ENCODE measurements at regions not wholly inside any gene's neighbourhood (a gene's known extent, or its start where the extent isn't known, plus 50 kb on each side); places are given as distances from the start of the nearest gene placed in this dataset.

DNA sequence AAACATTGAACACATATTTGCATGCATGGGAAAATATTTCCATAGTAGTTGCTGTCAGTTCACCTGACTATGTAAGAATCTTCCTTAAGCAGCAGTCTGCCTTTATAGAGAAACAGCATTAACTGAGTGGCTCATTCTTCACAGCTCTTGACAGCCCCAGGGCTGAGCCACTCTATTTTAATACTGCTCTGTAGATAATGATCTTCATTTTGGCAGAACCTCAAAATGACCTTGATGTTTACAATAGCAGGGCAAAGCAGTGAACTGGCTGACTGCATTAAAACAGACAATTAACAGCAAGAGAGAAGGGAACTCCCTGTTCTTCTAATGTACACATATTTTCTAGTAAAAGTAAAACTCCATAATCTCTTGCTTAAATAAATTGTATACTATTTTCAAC, 580.6 kb upstream of the SOX11 start:
- no peak for DNase-seq

DNA sequence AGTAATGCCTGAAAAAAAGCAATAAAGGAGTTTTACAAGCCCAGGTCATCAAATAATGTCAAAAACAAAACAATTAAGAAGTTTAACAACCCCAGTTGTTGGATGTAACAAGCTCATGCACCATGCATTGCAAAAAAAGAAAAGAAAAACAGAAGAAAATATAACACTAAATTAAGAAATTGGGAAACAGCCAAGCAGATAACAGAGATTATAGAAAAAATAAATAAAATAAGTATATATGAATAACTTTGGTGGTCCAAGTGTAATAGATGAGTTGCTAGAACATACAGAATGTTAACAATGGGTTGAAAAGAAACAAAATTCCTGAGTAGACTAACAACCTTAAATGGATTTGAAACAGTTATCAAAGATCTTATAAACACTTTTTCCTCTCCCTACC, 573.1 kb upstream of the SOX11 start:
- DNase-seq = no peak

DNA sequence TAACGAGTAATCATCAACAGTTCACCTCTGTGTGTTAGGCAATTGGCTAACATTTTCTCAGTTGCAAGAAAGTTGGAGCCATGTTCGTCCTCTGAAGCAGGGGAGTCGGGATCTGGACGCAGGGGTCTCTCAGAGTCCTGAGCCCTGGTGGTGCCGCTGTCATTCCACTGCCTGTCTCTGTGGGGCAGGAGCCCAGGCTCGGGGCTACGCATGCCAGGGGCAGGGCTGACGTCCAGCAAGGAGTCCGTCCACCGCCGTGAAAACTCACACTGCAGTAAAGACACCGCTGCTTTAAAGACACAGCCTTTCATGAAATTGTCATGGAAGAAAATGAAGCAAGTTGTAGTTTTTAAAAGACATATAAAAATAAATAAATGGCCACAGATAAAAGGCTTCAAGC, 571.1 kb upstream of the SOX11 start:
- no peak for DNase-seq

DNA sequence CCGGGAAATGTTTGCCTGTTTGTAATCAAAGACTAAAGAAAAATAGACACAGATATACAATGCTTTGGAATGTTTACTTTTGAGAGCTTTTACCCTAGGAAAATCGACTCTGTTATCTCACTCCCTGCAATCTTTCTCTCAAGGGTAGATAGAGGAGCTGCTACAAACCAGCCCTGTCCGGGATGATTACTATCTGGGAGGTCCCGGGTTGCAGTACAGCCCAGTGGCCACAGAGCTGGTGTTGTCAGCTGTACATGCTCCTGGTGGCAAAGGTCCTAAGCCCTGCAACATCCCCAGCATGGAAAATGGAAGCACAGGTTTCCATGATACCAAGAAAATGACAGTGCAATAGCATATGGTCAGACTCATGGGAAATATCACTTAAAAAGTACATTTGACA, 570.5 kb upstream of the SOX11 start:
- DNase-seq = no peak

DNA sequence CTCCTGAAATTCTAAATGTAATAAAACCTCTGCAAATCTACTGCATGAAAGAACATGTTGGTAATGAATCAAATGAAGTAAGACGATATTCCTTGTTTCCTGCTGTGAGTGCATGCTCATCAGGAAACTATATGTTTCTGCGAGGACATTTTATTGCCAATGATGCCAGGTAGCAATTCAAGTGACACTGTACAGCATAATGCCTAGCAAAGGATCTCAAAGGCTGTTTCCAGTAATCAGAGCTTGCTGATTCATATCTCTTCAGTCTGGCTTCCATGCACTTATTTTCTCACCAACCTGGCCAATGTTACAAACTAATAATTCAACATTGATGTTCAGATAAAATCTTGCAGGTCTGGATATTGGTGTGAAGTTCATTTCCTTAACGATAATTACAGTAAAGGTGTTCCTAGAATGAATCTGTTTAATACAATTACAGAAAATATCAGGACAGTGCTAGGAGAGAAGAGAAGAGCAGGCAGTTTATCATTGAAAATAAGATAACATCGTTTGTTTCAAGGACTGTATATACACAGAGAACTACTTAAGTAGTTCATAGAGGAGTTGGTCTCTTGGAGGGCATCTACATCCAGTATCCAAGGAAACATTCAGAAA, 568.5 kb upstream of the SOX11 start:
- DNase-seq = no peak

DNA sequence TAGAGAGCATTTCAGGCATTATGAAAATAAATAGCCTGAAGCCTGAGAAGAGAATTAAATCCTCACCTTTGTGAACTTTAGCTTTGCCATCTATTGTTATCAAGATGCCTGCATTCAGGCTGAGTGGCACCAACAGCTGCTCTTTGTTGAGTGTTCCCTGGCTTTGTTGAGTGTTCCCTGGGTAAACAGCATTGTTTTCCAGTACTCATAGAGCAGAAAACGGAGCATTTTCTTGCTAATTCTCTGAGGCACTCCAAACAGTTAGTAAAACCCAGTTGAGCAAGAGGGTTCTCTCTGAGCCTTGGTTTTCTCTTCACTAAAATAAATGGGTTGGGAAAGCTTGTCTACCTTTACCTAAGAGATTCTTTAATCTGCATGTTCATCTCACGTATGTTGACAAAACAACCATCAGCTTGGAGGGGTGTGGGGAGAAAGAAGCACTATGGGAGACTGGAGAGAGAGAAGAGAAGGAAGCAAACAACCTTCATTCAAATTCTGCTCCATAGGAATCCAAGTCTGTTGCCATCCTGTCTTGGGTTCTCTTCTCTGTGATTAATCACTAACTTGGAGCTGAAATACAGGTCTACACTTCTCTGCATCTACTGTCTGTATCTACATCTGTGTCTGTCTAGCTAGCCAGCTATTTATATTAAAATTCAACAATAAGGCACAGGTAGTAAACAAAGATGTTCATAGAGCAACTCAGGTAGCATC, 567.0 kb upstream of the SOX11 start:
- DNase-seq = no peak

DNA sequence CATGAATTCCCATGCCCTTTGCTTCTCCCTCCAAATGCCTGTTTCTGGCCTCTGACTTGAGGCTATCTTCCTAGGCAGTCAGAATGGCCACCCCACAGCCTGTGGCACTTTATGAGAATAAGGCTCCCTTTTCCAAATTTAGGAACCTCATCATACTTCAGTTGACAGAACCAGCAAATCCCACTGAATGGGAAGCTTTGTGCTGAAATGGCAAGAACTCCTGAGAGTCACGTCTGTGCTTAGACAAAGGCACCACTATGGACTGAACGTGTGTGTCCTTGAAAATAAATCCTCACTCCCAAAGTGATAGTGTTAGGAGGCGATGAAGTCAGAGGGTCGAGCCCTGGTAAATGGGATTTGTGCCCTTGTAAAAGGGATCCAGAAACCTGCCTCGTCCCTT, 559.9 kb upstream of the SOX11 start:
- DNase-seq = no peak

DNA sequence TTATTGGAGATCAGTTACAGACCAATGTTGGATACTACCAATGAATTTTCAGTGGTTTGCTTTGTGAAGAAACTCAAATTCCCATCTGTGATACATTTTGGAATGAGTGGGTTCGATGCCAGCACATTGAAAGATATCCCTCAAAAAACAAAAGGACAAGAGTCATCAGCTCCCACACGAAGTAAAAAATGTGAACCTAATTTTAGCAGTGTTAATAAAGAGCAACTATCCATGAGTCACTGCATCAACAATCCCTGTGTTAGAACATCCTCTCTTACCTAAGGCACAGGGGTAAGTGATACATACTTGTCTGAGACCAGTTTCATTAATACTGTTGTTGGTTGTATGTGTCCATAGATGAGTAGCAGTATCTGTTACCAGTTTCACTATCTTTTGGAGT, 551.8 kb upstream of the SOX11 start:
- DNase-seq = no peak

DNA sequence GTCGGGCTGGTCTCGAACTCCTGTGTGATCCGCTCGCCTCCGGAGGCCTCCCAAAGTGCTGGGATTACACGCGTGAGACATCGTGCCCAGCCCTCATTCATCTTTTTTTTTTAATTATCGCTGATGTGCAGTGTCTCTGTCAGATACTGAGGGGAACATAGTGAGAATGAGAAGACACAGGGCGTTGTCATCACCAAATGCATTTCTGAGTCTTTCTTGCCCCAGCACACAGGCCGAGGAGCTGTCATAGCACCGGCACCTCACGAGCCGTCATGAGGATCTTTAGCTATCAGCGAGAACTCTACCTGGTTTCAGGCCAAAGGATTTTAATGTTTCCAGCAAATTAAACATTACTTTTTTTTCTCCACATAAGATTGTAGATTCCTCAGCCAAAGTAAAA, 548.0 kb upstream of the SOX11 start:
- DNase-seq = no peak

DNA sequence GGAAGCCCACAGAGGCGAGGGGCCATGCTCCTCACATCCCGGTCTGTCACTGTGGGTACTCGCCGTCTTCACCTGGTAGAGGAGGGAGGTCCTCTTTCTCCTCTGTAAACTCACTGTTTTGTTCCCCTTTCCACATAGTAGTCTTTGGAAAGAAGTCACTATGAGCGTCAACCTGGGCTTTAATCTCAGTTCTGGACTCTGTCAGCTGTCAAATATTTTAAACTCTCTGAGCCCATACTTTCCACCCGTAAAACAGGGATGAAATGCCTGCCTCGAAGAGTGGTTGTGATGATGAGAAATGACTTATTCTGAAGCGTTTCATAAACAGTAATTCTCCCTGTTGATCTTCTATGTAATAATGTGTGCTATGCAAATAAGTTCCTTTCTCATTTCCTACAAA, 547.1 kb upstream of the SOX11 start:
- no peak for DNase-seq

DNA sequence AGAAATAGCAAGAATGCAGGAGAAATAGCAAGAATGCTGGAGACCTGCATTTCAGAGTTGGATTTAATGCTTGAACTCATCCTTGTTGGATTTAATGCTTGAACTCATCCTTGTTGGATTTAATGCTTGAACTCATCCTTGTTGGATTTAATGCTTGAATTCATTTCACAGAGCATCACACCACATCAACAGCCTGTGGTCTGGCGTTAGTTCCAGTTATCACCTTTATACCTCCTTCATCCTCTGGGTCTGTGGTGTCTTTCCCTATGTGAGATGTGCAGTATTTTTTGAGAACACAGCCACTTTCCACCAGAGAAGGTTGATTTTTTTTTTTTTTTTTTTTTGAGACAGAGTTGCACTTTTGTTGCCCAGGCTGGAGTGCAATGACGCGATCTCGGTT, 546.4 kb upstream of the SOX11 start:
- no peak for DNase-seq

DNA sequence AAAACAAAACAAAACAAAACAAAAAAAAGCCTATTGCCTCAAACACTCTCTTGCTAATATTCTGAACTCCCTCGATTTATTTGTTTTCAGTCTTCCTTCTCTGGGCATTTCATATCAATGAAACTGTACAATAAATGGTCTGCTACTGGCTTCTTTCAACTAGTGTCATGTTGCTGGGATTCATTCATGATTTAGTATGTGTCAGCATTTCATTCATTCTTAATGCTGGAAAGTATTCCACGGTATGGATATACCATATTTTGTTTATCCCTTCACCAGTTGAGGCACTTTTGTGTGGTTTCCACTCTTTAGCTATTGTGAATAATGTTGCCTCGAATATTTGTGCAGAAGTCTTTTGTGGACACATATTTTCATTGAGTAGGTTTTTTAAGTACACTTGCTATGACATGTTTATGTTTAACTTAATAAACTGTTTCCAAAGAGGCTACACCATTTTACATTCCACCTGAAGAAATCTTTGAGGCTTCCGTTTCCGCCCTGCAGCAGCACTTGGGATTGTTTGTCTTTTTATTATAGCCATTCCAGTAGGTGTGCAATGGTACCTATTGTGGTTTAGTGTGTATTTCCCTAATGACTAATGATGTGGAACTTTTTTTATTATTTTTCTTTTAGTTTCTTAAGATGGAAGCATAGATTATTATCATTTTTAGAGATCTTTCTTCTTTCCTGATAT, 543.6 kb upstream of the SOX11 start:
- no peak for DNase-seq

DNA sequence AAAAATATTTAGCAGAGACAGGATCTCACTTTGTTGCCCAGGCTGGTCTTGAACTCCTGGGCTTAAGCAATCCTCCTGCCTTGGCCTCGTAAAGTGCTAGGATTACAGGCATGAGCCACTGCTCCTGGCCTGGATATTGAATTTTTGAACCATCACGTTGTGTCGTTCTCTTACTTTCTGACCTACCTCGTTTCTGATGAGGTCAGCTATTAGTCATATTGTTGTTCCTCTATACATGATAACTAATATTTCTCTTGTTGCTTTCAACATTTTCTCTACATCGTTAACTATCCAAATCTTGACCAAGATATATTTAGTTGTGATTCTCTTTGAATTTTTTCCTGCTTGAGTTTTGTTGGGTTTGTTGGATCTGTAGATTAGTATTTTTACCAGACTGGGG, 541.3 kb upstream of the SOX11 start:
- no peak for DNase-seq

DNA sequence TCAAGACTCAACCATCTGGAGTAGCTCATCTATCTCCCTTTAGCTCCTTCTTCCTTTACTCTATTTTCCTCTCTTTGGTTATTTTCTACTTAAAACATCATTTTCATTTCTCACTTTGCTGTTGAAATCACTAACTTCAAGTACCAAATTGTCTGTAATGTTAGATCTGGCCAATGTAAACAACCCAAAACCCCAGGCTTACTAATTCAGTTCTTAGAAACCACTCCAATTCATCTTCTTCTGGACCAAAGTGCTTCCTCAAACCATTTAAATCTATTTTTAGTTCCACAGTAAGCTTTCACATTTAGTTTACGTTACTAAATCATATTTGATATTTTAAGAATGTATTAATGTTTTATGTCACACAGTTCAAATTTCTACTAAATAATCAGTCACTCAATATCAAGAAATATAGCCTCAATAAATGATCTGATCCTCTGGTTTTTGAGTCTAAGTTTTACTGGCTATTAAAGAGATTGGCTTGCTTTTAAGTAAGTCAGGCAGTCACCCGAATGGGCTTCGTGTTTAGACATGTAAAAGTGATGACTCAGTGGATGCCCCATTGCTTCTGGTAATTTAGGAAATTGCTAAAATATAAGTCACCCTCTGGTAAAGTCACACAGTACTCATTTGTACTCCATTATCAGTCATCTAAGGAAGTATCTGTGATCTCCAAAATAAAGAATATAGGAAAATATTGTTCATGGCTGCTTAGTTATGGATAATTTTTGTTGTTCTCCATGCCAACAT, 527.2 kb upstream of the SOX11 start:
- DNase-seq = no peak

DNA sequence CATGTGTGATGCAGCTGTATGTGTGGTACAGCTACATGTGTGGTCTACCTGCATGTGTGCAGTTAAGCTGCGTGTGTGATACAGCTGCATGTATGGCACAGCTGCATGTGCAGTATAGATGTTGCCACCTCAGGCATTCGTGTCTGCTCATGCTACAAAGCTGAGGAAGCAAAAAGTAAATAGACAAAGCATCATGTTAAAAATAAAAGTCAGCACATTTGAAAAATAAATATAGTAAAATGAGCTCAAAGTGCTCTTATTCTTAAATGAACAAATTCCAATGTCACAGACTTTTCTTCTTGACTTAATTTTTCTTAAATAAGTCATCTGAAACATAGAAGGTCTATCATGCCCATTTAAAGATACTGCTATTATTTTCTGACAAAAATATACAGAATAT, 519.3 kb upstream of the SOX11 start:
- no peak for DNase-seq

DNA sequence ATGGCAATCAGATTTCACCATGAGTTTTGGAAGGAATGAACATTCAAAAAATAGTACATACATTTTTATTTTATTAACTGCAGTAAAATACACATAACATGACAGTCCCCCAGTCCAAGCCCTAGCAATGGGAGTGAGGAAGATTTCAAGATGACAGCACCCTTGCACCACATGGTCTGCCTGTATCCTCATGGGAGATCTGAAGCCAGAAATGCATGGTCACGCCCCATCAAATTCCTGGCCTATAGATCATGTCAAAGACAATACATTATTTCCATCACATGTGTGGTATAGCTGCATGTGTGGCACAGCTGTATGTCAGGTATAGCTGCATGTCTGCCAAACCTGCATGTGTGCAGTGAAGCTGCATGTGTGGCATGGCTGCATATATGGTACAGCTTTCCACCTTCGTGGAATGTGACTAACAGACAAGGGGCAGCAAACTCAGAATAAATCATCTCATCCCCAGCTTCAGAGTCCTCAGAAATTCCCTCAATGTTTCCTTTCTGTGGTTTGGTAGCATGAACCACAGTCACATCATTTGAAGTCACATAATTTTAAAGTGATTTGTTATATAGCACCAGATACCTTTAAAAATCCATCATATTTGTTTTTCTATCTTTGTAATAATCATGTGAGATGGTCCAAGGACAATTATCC, 518.2 kb upstream of the SOX11 start:
- DNase-seq = no peak

DNA sequence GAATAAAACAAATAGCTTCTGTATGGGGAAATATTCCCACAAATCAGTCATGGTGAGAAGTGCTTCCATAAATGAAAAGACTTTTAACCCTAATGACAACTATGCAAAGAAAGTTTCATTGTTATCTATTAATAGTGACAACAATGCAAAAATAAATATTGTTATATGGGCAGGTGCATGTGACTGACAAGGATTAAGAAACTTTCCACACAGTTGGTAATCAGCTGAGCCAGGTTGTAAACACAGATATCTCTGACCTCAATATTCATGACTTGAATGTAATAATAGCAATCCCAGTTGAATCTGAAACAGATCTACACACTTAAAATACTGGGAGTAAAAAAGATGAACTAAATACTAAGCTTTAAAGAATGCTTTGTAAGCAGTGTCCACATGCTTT, 517.0 kb upstream of the SOX11 start:
- no peak for DNase-seq

DNA sequence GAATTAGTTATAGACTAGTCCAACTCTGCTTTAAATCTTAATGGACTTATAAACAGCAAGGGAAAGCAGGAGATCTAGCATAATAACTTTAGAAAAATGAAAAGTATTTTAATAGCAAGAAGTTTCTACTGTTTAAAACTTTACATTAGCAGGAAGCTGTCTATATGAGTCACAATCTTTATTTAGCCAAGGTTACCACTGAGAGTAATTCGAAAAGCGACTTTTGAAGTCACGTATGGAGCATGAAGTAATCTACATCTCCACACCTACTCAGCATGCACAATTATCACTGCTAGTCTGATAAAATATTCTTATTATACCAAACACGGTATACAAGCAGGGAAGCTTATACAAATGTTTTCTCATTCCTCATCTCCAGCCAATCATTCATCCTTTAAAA, 515.4 kb upstream of the SOX11 start:
- no peak for DNase-seq

DNA sequence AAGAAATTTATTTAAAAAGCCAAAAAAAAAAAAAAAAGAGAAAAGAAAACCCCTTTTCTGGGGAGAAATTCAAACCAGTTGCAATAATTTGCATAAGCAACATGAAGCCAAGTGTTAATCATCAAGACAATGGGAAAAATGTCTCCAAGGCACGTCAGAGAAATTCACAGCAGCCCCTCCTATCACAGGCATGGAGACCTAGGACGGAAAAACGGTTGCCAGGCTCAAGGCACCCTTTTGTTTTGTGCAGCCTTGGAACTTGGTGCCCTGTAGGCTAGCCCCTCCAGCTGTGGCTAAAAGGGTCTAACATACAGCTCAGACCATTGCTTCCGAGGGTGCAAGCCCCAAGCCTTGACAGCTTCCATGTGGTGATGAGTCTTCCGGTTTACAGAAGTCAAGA, 509.2 kb upstream of the SOX11 start:
- no peak for DNase-seq

DNA sequence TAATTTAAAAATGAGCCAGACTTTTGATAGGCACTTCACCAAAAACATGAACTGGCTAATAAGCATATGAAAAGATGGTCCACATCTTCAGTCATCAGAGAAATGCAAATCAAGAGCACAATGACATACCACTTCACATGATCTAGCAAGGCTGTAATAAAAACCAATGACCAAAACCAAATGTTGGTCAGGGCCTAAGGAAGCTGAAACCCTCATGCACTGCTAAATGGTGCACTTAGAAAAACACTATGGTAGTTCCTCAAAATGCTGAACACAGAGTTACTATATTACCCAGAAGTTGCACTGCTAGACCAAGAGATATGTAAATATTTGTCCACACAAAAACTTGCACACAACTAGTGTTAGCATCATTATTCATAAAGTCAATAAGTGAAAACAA, 504.9 kb upstream of the SOX11 start:
- DNase-seq = no peak

DNA sequence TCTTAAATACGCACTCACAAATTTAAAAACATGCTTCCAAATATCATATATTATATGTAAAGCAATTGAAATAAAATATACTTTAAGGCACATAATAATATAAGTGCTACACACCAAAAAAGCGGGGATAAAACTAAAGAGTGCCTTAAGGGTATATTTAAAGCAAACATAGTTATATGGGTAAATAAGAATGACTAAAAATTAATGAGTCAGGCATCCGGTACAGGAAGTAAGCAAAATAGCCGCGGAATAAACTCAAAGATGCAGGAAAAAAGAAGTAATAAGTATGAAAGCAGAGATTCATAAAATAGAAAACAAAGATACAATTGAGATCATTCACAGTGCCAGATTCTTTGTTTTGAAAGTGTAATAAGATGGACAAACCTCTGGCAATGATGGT, 503.5 kb upstream of the SOX11 start:
- no peak for DNase-seq

DNA sequence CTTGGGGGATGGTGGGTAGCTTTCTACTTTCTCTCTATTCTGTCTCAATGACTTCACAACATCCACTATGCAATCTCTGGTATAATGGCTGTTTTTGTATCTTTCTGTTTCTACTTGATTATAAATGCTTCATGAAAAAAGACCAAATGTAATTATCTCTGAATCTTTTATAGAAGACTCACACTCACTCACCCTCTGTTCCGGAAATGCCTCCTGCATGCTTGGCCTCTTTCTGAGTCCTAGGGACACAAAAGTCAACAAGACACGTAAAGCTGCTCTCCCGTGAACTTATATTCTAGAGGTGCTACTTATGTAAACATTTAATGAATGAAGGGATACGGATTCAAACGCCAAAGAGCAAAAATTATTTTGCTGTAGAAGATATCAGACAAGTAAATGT, 502.2 kb upstream of the SOX11 start:
- no peak for DNase-seq

DNA sequence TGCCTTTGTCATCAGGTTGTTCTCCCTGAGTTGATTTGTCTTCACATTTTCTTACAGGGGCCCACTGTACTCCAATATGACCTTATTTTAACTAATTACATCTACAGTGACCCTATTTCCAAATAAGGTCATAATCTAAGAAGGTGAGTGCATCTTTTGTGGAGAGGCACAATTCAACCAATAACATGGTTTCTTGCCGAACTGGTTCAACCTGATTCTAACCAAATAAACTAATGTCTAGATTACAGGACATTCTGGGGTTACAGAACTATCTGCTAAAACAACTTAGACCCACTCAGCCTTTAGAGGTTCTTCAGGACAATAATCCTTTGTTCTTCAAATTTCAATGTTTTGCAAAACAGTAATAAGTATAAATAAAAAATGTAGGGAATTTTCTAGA, 496.5 kb upstream of the SOX11 start:
- DNase-seq = no peak
